GM21381 (cell line): ENCODE measurements at regions not wholly inside any gene's neighbourhood (a gene's known extent, or its start where the extent isn't known, plus 50 kb on each side); places are given as distances from the start of the nearest gene placed in this dataset.

ENCODE experiments used
- ATAC-seq: cut with Tn5 transposase; IDR thresholded peaks from one replicate; pipeline ENCODE4 v1.9.1; 2021; ENCODE audit warnings: mild to moderate bottlenecking, moderate library complexity; ENCODE audit not compliant: unreplicated experiment

DNA sequence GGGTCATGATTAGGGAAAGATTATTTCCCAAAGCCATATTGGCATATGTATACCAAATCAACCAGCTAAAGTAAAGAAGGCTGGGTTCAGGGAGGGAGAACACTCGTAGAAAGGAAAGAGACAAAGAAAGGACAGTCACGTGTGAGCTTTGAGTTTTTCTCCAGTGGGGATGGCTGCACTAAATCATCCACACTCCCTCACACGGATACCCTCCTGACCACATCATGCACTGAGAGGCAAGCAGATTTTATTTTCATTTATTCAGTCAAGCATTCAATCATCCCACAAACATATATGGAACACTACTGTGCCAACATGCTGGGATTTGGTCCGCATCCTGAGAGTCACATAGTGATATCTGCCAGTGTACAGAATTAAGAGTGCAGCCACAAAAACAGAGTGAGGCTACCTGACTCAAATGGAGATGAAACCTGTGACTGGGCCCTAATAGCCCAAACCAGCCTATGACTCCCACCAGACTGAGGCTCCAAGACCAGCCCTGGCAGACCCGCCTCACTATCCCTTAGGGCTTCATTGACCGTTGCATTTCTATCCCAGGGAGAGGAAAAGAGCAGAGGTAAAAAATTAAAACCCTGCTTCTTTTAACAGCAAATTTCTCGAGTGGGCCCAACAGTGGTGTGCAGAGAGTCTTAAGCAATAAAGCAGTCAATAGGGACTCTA lies 155.9 kb downstream of the BARHL2 start:
- no peak for ATAC-seq

DNA sequence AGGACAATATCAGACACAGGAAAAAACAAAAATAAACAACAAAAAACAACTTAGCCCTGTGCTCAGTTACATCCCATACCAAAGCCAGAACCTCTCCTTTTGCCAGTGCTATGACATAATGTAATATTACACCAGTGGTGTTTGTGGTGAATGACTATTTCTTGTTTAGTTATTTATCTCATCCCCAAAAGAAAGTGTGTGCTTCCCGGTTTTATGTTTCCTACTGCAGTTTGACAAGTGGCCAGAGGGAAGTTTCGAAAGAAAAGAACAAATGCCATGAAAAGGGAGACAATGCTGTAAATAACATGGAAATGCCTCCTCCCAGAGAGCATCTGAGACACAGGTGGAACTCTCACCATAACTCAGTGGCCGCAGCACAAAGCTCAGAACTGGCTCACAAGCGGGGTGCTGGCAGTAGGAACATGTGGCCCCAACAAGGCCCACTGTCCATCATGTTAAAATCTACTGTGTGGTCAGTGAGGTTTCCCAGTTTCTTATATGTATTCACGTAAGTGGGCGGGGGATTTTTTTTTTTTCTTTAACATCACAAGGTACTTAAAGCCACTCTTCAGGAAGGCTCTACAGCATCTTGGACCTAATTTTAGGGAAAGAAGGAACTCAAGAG lies 158.2 kb downstream of the BARHL2 start:
- ATAC-seq = no peak

DNA sequence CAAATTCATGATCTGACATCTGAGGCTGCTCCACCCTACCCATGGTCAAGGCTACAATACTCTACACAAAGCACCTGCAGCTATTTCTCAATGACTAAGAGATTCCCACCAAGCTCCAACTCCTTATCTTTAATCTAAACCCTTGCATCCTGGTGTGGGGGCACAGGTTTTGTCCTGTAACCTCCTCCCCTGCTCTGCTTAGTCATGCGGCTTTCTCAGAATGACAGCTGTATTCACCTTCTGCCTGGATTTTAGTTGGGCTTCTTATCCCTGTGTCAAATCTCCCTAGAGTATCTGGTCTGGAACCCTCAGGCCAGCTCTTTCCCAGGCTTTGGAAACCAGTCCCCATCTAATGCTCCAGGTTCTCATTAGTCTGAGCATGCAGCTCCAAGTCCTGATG lies 159.0 kb downstream of the BARHL2 start:
- no peak for ATAC-seq

DNA sequence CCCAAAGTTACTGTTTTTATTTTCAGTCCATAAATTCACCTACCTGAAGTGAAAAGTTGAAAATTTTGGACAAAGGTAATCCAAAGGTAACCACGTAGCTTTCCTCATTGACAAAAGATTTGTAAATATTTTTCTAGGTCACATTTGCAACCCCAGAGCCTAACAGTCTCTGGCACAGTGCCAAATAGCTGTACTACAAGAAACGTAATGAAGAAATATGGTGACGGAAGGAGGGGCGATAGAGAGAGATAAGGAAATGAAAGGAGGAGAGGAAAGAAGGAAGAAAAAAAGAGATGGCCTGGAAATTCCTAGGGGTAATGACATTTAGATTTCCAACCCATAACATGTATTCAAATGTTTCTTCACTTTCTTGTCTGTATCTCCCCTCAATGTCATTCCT lies 159.4 kb downstream of the BARHL2 start:
- ATAC-seq = no peak

DNA sequence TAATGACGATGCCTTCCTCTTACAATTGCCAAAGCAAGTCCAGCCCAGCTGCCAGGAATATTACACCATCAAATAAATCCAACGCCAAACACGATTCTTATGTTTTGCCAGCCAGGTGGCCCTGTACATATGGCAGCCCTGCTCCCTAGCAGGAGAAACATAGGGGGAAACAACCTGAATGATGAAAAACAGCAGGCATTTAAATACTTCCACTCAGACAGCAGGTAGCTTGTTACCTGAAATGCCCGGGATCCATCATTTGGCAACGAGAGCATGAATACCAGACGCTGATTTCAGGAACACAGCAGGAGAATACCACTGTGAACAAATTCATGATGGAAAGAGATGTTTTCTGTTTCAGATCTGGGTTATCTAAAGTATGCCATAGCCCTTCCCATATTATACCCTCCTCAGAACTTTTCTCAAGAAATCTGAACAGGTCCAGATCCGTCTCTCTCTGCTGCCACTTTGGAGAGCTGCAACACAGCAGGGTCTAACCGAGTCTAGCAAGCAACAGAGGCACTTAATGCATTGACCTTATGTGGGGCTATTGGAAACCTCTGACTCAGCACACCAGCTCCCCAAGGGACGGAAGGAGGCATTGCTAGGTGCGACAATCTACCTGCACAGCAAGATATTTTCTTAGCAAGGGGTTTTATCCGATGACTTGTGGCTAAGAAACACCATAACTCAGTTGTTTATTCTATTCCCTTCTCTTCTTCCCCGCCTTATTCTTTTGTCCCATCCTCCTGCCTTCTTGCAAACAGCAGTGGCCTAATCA lies 166.3 kb downstream of the BARHL2 start:
- no peak for ATAC-seq

DNA sequence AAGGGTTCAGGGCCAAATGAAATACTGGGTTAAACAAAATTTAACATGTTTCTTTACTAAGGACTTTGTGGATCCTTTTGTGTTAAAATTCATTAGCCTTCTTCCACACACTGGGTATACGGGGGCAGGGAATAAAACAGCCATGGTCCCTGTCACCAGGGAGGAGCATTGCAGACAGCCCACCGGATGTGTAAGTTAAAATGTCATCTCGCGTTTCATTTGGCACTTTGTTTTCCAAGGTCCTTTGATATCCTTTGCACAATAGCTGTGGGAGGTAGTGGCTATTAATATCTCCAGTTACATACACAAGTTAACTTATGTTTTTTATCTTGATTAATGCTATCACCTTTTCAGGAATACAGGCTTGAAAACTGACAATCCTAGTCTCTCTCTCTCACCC lies 172.7 kb downstream of the BARHL2 start:
- ATAC-seq = no peak

DNA sequence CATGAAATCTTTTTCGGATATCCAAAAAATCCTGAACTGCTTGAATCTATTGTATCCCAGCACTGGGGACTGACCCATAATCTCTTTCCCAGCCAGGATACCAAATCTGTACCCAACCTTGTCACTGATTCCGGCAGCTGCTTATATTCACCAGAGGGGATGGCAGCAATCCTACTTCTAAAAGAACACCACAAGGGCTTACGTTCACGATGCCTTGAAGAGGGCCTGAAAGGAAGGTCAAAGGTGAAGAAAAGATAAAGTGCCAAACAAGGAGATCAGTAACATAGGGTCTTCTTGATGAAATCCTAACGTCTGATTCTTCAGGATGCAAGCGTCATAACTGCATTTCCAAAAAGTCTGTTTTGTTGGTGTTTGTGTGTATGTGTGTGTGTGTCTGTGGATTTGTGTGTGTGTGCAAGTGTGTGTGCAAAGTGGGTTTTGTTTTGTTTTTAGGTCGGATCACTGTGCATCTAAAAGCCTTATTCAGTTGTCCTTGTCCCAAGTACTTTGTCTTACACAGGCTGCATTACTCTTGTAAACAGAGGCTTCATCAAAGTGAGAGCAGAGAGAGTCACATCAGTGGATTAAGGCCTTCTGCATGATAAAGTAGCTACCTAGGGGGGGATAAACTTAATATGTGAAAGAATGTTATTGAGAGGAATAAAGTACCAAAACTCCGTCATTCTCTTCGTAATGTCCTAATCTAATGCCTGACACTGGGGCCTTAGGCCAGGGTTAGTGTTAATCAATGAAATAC lies 179.3 kb downstream of the BARHL2 start:
- no peak for ATAC-seq

DNA sequence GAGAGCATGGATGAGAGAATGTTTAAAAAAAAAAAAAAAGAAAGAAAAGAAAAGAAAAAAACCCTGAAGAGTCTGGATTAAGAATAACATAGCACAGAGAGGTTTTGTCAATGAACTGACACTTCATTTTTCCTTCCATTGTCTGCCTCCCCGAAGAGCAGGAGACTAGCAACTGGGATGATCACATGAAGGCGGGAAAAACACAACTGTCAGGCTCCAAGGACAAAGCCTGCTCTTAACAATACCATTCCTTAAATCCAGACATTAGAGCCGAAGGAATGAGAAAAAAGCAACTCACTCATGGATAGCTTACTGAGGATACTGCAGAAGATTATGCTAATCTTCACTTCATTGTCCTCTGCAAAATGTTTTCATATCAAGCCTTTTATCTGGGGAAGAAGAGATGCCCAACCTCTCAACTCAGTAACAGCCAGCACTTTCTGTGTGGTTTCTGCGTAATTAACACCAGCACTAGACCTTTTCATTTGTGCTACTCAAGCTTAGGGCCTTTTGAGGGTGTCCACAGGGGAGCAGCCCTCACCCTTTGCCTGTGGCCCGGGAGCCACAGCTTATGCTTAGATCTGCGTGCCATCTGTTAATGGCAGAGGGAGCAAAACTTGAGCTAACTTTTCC lies 182.3 kb downstream of the BARHL2 start:
- ATAC-seq = no peak

DNA sequence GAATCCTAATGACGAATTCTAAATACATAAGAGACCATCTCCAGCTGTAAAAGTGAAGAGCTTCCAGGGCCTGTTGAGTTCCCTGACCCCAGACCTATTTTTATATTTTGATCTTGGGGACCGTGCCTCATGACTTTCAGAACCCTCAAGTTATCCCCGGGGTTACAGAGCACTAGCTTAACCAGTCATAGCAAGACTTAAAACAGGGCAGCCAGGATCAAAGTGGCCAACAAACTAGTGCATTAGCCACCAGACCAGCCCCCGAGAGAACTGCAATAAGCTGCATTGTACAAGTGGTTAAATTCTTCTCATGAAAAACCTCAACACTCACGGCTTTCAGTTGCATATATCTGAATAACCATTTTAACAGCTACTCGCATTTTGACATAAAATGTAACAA lies 183.0 kb downstream of the BARHL2 start:
- no peak for ATAC-seq

DNA sequence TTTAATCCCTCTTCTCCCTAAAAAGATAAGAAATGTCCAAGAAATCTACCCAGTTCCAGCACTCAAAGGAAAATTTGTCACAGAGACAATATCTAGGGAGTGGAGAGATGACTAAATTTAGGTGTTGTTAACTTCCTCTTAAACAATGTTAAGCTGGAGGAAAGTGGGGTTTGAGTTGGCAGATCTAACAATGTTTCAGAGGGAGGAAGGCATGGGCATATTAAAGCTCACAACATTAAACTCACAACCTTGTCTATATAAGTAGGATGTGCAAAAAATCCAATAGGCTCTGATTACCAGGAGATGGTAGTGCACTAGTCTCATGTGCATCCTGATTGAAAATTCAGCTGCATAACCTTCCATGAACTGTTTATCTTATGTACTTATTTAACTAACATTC lies 190.1 kb downstream of the BARHL2 start:
- no peak for ATAC-seq

DNA sequence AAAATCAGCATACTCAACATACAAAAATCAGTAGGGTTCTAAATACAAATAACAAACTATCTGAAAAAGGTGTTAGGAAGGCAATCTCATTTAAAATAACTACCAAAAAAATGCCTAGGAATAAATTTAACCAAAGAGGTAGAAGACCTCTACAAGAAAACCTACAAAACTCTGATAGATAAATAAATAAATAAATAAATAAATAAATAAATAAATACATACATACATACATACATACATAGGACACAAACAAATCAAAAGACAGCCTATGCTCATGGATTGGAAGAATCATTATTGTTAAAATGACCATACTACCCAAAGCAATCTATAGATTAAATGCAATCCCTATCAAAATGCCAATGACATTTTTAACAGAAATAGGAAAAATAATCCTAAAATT lies 194.7 kb downstream of the BARHL2 start:
- ATAC-seq = no peak

DNA sequence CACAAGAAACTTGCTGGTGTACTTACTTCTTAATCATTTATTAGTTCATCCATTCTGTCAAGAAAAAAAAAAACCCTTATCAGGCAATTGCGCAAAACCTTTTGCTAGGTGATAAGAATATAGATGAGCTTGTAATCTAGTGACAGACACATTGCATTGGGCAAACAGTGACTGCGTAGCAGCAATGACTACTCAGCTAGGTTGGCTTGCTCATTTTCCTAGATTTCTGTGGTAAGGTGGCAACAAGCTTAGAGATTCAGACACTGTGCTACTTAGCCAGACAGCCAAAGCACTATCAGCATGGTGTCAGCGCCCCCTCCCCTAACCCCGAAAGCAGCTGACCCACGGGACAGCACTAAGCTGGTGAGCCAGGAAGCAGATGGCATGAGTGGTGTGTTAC lies 203.1 kb downstream of the BARHL2 start:
- no peak for ATAC-seq

DNA sequence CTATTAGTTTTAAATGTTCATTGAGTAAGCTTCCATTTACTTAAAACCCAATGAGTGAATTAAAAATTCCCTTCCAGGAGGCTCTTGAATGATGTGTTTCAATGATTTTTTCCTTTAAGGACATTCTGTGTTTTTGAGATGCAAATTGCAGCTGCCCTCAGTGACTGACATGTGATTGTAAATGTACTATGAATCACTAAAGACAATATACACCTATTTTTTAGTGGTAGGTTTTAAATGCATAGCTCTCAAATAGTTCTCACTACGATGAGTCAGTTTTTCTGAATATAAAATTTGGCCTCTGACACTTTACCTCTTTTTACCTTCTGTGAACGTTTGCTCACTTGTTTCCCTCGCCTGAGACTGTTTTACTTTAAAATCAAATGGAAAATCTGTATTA lies 204.7 kb downstream of the BARHL2 start:
- no peak for ATAC-seq

DNA sequence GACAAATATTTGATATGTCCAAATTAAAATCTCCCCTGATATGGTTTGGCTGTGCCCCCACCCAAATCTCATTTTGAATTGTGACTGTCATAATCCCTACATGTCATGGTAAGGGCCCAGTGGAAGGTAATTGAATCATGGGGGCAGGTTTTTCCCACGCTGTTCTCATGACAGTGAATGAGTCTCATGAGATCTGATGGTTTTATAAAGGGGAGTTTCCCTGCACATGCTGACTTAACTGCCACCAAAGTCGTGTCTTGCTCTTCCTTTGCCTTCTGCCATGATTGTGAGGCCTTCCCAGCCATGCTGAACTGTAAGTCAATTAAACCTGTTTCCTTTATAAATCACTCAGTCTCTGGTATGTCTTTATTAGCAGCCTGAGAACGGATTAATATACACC lies 207.0 kb downstream of the BARHL2 start:
- ATAC-seq = no peak

DNA sequence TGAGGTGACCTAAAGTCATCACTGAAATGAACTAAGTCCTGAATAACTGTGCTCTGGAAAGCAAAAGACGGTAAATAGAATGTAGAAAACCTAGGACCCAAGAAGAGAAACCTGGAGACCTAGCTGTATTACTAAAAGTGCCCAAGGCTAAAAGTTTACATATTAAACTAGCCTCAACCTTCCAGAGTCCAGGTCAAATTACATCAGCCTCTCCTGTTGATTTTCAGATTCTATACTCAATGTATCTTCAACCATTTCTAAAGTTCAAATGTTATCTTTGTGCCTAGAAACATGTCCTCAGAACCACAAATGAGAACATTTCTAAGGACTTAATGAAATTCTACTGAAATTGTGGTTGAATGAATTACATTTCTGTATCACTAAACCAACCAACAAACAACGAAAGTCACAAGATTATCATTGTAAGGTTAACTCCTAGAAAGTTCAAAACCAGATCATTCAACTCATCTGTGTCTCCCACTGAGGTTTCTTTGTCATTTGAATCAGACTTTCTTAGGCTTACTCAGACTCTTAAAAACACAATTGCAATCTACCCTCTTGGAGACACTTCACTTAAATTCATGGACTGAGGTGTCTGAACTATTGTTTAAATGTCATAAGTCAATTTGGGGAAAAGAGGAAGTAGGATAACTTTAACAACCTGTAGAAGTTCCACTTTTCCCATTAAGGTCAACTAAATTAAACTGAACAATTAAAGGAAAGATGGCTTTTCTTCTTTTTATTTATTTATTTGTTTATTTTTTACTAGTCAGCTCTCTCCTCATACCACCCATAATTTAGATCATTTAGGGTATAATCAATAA lies 207.7 kb downstream of the BARHL2 start:
- no peak for ATAC-seq

DNA sequence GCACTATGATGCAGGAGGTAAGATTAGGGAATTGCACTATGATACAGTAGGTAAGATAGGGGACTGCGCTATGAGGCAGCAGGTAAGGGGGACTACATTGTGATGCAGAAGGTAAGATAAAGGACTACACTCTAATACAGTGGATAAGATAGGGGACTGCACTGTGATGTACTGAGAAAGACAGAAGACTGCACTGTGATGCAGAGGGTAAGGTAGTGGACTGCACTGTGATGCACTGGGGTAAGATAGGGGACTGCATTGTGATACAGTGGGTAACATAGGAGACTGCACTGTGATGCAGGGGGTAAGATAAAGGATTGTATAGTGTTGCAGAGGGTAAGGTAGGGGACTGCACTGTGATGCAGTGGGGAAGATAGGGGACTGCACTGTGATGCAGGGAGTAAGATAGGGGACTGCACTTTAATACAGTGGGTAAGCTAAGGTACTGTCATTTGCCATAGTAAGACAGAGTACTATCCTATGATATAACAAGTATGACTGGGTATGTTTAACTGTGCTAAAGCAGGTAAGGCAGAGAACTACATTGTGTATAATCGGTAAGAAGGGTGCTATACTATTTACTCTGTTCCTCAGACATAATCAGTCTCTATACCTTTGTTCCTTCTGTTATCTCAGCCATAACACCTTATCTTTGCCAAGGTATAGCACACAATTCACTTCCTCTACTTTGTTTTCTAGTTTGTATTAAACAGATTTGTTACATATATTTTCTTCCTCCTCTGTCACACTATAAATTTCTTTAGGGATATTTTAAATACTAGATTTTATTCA lies 208.5 kb downstream of the BARHL2 start:
- ATAC-seq = no peak

DNA sequence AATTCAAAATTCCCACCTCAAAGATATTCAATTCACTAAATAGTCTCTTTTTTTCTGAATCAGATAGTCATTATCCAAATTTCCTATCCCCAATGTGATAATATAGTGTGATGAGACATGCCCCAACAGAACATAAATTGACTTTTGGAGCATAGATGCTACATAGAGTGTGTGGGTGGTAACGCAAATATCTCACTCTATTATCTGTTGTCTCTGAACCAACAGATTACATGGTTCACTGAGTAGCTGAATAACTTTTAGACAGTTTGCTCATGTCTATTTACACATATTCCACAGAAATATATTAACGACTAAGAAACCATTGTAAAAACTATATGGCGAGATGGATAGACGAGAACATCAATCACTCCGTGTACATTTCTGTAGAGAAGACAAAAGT lies 209.9 kb downstream of the BARHL2 start:
- ATAC-seq = no peak

DNA sequence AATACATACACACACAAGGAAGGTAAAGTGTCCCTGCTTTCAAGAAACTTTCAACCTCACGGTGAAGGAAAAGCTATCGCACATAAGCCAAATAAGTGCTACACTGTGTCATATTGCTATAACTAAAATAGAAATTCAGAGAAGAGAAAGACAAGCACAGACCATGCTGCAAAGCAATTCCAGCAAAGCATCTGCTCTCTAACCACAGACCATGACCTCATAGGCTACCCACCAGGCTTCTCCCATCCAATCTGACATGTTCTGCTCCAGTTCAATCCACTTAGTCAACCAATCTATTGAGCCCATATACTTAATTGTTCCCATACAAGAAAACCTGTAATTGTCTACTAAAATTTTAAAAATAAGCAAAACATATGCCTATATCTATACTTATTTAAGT lies 211.3 kb downstream of the BARHL2 start:
- no peak for ATAC-seq

DNA sequence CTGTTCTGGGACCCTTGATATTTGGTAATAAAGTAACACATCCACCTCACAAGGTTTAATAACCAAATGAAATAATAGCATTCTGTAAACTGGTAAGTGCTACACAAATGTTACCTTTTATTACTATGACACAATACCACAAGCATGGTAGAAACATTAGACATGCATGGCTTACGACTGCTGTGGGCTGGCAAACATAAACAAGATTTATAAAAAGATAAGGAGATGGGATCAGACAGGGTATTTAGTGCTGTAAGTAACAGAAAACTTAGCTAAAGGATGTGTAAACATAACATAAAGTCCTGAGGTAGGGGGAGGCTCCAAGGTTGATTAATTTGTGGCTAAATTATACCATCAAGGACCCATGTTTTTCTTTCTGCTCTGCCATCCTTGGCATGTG lies 212.6 kb downstream of the BARHL2 start:
- ATAC-seq = no peak
